MM.1S (cell line): ENCODE measurements at regions not wholly inside any gene's neighbourhood (a gene's known extent, or its start where the extent isn't known, plus 50 kb on each side); places are given as distances from the start of the nearest gene placed in this dataset.

Experiments
- EZH2 ChIP-seq: fragments of 300-600 bp; sonication (generic); optimal IDR thresholded peaks from 2 replicates; pipeline ENCODE3; 2017; ENCODE audit warnings: low read depth, mild to moderate bottlenecking, antibody characterized with exemption, low read length, mixed read lengths
- EZH2phosphoT487 ChIP-seq: fragments of 300-600 bp; sonication (generic); IDR thresholded peaks from 2 replicates; pipeline ENCODE4 v1.6.1; 2018; ENCODE audit warnings: antibody characterized with exemption, low read length
- TF ChIP-seq, protein P1 (sequence below): fragments of 300-600 bp; sonication (generic); IDR thresholded peaks from 2 replicates; pipeline ENCODE4 v1.5.1; 2016; ENCODE audit warnings: antibody characterized with exemption, low read length, mixed read lengths

GRCh38 chr13:60679928-60680694 lies 283.1 kb downstream of the TDRD3 start:
- TF ChIP-seq, protein P1, sequence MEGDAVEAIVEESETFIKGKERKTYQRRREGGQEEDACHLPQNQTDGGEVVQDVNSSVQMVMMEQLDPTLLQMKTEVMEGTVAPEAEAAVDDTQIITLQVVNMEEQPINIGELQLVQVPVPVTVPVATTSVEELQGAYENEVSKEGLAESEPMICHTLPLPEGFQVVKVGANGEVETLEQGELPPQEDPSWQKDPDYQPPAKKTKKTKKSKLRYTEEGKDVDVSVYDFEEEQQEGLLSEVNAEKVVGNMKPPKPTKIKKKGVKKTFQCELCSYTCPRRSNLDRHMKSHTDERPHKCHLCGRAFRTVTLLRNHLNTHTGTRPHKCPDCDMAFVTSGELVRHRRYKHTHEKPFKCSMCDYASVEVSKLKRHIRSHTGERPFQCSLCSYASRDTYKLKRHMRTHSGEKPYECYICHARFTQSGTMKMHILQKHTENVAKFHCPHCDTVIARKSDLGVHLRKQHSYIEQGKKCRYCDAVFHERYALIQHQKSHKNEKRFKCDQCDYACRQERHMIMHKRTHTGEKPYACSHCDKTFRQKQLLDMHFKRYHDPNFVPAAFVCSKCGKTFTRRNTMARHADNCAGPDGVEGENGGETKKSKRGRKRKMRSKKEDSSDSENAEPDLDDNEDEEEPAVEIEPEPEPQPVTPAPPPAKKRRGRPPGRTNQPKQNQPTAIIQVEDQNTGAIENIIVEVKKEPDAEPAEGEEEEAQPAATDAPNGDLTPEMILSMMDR = no peak
- no peak for TF ChIP-seq EZH2phosphoT487
- no peak for TF ChIP-seq EZH2
